ENCODE measurements at regions not wholly inside any gene's neighbourhood (a gene's known extent, or its start where the extent isn't known, plus 50 kb on each side); places are given as distances from the start of the nearest gene placed in this dataset.
A peak's percentile ranks its signal among the peaks of the same experiment; 100 is the strongest.

DNA sequence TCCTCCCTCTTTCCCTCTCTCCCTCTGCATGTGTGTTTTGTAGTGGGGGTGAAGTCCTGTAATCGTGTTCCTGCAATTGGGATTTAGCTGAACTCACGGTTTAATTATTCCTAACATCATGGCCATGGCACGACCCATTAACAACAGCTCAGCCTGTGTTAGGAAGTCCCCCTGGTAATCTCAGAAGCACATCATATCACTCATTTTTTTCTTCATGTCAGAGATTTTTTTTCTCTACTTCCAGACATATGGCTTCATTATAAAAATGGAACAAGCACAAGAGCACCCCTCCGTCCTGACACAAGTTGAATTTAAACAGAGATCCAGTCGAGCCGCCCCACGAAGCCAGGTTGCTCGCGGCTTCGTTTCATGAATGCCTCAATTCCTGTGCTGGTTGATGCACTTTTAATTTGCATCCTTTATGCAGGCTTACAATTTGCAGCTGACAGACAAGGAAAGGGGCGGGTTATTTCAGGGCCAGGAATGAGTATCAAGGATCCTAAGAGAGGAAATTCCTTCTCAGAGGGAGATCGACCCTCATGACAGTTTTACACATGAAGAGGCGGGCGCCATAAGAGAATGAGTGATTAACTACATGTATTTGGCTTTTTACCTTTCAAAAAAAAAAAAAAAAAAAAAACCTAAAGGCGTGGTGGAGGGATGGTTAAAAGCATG, 192.9 kb downstream of the MAF start:
- H3K4me3 ChIP-seq = no peak overlapping the region
- H3K36me3 ChIP-seq = no peaks in the 10 kb centered on the region
- H3K27me3 ChIP-seq = no peaks in the 10 kb centered on the region
- no peaks in the 10 kb centered on the region for H3K9me3 ChIP-seq
- H3K4me1 ChIP-seq = no peaks in the 10 kb centered on the region
- ATAC-seq (ENCODE audit: low FRiP score in 2 of 2) (no peak), DNase-seq (peak in 1 of 2 donors; percentile 10)
- no peak for TF ChIP-seq POLR2A (IDR thresholded peaks at IDR 0.05)
- no peak for TF ChIP-seq EP300 (IDR thresholded peaks at IDR 0.05)
- no peak for TF ChIP-seq POLR2AphosphoS5 (IDR thresholded peaks at IDR 0.05)
- TF ChIP-seq, protein P1, sequence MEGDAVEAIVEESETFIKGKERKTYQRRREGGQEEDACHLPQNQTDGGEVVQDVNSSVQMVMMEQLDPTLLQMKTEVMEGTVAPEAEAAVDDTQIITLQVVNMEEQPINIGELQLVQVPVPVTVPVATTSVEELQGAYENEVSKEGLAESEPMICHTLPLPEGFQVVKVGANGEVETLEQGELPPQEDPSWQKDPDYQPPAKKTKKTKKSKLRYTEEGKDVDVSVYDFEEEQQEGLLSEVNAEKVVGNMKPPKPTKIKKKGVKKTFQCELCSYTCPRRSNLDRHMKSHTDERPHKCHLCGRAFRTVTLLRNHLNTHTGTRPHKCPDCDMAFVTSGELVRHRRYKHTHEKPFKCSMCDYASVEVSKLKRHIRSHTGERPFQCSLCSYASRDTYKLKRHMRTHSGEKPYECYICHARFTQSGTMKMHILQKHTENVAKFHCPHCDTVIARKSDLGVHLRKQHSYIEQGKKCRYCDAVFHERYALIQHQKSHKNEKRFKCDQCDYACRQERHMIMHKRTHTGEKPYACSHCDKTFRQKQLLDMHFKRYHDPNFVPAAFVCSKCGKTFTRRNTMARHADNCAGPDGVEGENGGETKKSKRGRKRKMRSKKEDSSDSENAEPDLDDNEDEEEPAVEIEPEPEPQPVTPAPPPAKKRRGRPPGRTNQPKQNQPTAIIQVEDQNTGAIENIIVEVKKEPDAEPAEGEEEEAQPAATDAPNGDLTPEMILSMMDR (IDR thresholded peaks at IDR 0.05) = no peak
- no peak overlapping the region for H3K27ac ChIP-seq
- WGBS, 2 donors = 80 to 86% methylated on average over 15 of the region's 15 CpGs

DNA sequence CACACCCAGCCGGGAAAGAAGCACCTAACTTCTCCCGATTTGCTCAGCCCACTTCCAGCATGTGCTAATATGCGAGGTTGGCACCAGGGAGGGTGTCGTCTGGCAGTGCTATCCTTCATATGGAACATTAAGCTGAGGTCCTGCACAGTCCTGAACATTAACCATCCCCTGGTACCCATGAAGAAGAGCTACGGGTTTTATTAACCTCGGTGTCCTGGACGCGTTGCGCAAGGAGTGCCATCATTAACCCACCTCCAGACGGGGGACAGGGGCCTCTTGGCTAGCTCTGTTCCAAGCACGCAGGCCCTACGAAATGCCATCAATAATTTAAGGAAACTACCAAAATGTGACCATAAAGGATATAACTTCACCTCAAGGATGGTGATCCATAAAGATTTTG, 193.5 kb downstream of the MAF start:
- no peak for ATAC-seq (ENCODE audit: low FRiP score in 2 of 2)
- H3K9me3 ChIP-seq = no peaks in the 10 kb centered on the region
- no peaks in the 10 kb centered on the region for H3K4me1 ChIP-seq
- no peak overlapping the region for H3K27ac ChIP-seq
- H3K36me3 ChIP-seq = no peaks in the 10 kb centered on the region
- no peak for TF ChIP-seq POLR2A (IDR thresholded peaks at IDR 0.05)
- no peak for TF ChIP-seq POLR2AphosphoS5 (IDR thresholded peaks at IDR 0.05)
- no peak for TF ChIP-seq EP300 (IDR thresholded peaks at IDR 0.05)
- TF ChIP-seq, protein P1 (IDR thresholded peaks at IDR 0.05) = no peak
- H3K4me3 ChIP-seq = no peak overlapping the region
- DNase-seq = no peak
- 89 to 95% methylated on average over 7 to 12 of the region's 12 CpGs for WGBS, 2 donors
- H3K27me3 ChIP-seq = no peaks in the 10 kb centered on the region

DNA sequence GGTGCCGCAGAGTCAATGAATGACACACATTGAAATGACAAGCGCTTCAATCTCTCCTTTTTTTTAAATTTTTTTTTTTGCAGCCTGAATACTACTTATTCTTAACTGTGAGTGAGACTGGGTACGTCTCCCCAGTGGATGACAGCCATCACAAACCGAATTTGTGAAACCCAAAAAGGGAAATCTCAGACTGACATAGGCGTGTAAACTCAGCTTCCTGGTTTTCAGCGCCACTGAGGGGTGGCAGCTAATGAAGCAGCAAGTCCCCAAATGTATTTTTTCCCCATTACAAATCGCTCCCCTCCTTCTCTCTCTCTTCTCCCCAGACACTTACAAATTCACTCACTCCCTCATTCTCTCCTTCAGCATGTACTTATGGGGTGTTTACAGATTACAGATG, 196.0 kb downstream of the MAF start:
- H3K4me1 ChIP-seq = no peaks in the 10 kb centered on the region
- ATAC-seq (ENCODE audit: low FRiP score in 2 of 2) = no peak
- 81 to 82% methylated on average over 7 of the region's 7 CpGs for WGBS, 2 donors

DNA sequence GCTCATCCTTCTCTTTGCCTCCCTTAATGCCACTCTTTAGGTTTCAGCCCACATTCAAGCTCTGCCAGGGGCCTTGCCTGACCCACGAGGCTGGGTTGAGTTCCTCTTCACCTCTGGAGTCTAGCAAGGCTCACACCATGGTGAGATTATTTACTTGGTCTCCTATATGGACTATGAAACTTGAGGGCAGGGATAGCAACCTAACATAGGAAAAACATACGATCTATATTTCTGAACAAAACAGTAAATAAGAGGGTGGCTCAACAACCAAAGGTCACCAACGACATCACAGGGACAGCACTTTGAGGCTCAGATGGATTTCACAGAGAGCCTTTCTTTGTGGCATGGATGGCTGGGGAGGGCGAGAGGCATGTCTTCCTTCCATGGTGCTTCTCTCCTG, 197.0 kb downstream of the MAF start:
- no peak for TF ChIP-seq EP300 (IDR thresholded peaks at IDR 0.05)
- no peak for TF ChIP-seq POLR2A (IDR thresholded peaks at IDR 0.05)
- TF ChIP-seq, protein P1 (IDR thresholded peaks at IDR 0.05) = no peak
- no peak for TF ChIP-seq POLR2AphosphoS5 (IDR thresholded peaks at IDR 0.05)
- WGBS, 2 donors = 85 to 86% methylated on average over 4 of the region's 4 CpGs
- Histone ChIP-seq H3K4me3 (no peak overlapping the region), H3K9me3 (no peaks in the 10 kb centered on the region), H3K4me1 (no peaks in the 10 kb centered on the region), H3K36me3 (no peaks in the 10 kb centered on the region), H3K27ac (no peak overlapping the region), H3K27me3 (no peaks in the 10 kb centered on the region)
- no peak for DNase-seq
- ATAC-seq (ENCODE audit: low FRiP score in 2 of 2) = no peak

More for the DNA sequence above, 196.0 kb downstream of the MAF start:
- DNase-seq = no peak
- H3K27ac ChIP-seq = no peak overlapping the region
- no peaks in the 10 kb centered on the region for H3K27me3 ChIP-seq
- no peaks in the 10 kb centered on the region for H3K9me3 ChIP-seq
- no peak overlapping the region for H3K4me3 ChIP-seq
- H3K36me3 ChIP-seq = no peaks in the 10 kb centered on the region
- TF ChIP-seq POLR2A (IDR thresholded peaks at IDR 0.05) (no peak), POLR2AphosphoS5 (IDR thresholded peaks at IDR 0.05) (no peak), EP300 (IDR thresholded peaks at IDR 0.05) (no peak)
- TF ChIP-seq, protein P1 (IDR thresholded peaks at IDR 0.05) = no peak

- Histone ChIP-seq H3K9me3 (no peaks in the 10 kb centered on the region), H3K27ac (no peak overlapping the region), H3K4me1 (no peaks in the 10 kb centered on the region), H3K36me3 (no peaks in the 10 kb centered on the region), H3K27me3 (no peaks in the 10 kb centered on the region), H3K4me3 (no peak overlapping the region)
- DNase-seq (no peak), ATAC-seq (ENCODE audit: low FRiP score in 2 of 2) (no peak)
- WGBS, 2 donors = 82 to 86% methylated on average over 6 of the region's 6 CpGs
- TF ChIP-seq POLR2AphosphoS5 (IDR thresholded peaks at IDR 0.05) = no peak
- TF ChIP-seq, protein P1 (IDR thresholded peaks at IDR 0.05) = no peak
- TF ChIP-seq POLR2A (IDR thresholded peaks at IDR 0.05) = no peak
- TF ChIP-seq EP300 (IDR thresholded peaks at IDR 0.05) = no peak
Observed at GRCh38 chr16:79402920-79403319, 197.6 kb downstream of the MAF start.

Measured in upper lobe of left lung (tissue), 6 donors.